ENCODE measurements at regions not wholly inside any gene's neighbourhood (a gene's known extent, or its start where the extent isn't known, plus 50 kb on each side); places are given as distances from the start of the nearest gene placed in this dataset.

DNA sequence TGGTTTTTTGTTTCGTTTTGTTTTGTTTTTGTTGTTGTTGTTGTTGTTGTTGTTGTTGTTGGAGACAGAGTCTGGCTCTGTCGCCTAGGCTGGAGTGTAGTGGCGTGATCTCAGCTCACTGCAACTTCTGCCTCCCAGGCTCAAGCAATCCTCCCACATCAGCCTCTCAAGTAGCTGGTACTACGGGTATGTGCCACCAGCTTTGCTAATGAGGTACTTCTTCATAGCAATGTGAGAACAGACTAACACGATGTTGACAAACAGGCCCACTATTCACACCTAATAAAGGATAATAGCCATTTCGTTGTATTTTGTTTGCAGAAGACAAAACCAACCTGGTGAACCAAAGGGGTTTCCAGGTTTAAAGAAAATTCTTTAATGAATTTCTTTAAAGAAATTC is 130.9 kb downstream of the DIRAS2 start:
- TF ChIP-seq, protein P1, sequence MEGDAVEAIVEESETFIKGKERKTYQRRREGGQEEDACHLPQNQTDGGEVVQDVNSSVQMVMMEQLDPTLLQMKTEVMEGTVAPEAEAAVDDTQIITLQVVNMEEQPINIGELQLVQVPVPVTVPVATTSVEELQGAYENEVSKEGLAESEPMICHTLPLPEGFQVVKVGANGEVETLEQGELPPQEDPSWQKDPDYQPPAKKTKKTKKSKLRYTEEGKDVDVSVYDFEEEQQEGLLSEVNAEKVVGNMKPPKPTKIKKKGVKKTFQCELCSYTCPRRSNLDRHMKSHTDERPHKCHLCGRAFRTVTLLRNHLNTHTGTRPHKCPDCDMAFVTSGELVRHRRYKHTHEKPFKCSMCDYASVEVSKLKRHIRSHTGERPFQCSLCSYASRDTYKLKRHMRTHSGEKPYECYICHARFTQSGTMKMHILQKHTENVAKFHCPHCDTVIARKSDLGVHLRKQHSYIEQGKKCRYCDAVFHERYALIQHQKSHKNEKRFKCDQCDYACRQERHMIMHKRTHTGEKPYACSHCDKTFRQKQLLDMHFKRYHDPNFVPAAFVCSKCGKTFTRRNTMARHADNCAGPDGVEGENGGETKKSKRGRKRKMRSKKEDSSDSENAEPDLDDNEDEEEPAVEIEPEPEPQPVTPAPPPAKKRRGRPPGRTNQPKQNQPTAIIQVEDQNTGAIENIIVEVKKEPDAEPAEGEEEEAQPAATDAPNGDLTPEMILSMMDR (optimal IDR thresholded peaks at IDR 0.05 in 1 of 3, IDR thresholded peaks at IDR 0.05 in 1 of 3, conservative IDR thresholded peaks at IDR 0.05 in 1 of 3; ENCODE audit: extremely low read depth in 1 of 3, insufficient read depth in 2 of 3, low read length in 3 of 3), result no peak
- TF ChIP-seq EZH2 (IDR thresholded peaks at IDR 0.05; ENCODE audit: low read length), result no peak

Measured in keratinocyte (primary cell).